ENCODE measurements at regions not wholly inside any gene's neighbourhood (a gene's known extent, or its start where the extent isn't known, plus 50 kb on each side); places are given as distances from the start of the nearest gene placed in this dataset.
"Not testable (repeated sequence)": the region's sequence is repeated elsewhere in the genome, so short reads cannot be mapped to it uniquely, and the experiment has no call there.

DNA sequence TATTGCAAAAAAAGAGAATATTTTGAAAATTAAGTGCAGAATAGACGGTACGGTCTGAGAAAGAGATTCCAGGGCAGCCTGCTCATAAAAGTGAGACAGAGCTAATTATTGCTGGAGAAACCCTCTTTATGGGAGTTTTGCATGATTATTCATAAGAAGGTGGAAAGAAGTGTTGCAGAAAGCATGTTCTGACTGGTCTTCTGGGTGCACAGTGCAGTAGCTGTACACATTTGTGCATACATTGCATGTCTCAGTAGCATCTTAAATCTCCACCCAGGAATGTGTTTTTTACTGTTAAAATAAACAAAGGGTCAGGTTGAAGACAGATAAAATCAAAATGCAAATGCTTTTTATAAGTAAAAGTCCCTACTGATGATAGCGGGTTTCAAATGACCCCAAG, 1813.6 kb upstream of the DEFB115 start (continued):
- TF ChIP-seq, protein P1, sequence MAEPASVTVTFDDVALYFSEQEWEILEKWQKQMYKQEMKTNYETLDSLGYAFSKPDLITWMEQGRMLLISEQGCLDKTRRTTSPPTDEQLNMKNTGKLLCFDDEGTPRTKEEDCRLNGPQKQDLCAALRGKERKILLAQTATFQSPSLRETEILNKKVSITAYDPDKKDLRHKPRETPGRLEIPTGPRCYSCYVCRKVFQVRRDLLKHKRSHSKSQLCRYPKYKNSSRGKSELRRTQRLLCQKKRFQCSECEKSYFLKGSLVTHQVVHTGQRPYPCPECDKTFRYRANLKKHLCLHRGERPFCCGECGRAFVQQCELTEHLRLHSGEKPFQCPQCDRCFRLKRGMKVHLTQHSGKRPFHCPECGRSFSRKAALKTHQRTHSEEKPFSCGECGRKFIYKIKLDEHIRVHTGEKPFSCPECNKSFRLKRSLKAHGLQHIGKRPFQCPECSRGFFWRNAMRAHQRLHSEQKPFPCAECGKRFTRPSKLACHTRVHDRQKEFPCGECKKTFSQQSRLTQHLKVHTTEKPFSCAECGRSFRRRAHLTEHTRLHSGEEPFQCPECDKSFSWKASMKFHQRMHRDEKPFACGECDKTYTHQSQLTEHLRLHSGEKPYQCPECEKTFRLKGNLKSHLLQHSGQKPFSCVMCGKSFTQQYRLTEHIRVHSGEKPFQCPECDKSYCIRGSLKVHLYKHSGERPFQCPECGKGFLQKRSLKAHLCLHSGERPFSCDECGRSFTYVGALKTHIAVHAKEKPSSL (CRISPR knock-in tag; conservative IDR thresholded peaks at IDR 0.05) = no peak
- TF ChIP-seq FOXP1 (CRISPR knock-in tag; IDR thresholded peaks at IDR 0.05; ENCODE audit: borderline replicate concordance) = no peak
- TF ChIP-seq TP53 (CRISPR knock-in tag; IDR thresholded peaks at IDR 0.05) = no peak
- TF ChIP-seq JAZF1 (CRISPR knock-in tag; IDR thresholded peaks at IDR 0.05) = no peak
- TF ChIP-seq, protein P2, sequence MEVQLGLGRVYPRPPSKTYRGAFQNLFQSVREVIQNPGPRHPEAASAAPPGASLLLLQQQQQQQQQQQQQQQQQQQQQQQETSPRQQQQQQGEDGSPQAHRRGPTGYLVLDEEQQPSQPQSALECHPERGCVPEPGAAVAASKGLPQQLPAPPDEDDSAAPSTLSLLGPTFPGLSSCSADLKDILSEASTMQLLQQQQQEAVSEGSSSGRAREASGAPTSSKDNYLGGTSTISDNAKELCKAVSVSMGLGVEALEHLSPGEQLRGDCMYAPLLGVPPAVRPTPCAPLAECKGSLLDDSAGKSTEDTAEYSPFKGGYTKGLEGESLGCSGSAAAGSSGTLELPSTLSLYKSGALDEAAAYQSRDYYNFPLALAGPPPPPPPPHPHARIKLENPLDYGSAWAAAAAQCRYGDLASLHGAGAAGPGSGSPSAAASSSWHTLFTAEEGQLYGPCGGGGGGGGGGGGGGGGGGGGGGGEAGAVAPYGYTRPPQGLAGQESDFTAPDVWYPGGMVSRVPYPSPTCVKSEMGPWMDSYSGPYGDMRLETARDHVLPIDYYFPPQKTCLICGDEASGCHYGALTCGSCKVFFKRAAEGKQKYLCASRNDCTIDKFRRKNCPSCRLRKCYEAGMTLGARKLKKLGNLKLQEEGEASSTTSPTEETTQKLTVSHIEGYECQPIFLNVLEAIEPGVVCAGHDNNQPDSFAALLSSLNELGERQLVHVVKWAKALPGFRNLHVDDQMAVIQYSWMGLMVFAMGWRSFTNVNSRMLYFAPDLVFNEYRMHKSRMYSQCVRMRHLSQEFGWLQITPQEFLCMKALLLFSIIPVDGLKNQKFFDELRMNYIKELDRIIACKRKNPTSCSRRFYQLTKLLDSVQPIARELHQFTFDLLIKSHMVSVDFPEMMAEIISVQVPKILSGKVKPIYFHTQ (CRISPR knock-in tag; IDR thresholded peaks at IDR 0.05) = no peak
- TF ChIP-seq ZBTB21 (CRISPR knock-in tag; IDR thresholded peaks at IDR 0.05; ENCODE audit: borderline replicate concordance) = no peak

DNA sequence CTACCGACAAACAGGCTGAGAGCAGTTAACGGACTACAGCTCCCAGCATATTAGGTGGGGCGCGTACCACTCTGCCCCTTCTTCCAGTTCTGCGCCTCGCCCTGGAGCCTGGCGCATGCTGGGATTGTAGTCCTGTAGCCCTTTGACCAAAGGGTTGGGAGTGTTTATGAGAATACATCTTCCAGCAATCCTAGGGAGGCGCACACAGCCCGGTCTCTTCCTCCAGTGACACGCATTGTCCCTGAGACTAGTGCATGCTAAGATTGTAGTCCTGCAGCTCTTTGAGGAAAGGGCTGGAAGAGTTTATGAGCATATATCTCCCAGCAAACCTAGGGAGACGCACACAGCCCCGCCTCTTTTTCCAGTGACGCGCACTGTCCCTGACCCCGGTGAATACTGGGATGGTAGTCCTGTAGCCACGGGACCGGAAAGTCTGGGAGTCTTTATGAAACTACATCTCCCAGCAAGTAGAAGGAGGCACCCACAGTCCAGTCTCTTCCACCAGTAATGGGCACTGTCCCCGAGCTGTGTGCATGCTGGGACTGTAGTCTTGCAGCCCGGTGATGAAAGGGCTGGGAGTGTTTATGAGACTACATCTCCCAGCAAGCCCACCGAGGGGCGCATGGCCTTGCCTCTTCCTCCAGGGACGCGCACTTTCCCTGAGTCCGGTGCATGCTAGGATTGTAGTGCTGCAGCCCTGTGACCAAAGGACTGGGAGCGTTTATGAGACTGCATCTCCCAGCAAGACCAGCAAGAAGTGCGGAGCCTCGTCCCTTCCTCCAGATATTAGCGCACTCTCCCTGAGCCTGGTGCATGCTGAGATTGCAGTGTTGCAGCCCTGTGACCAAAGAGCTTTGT, 1812.2 kb upstream of the DEFB115 start:
- H3K27me3 Mint-ChIP-seq (ENCODE audit: low read depth); ATAC-seq; H3K4me1 Mint-ChIP-seq; H3K27ac Mint-ChIP-seq; DNase-seq (ENCODE audit: low spot score); POLR2A ChIA-PET; CTCF ChIA-PET; H3K4me3 Mint-ChIP-seq: not testable (repeated sequence)
- H3K9me3 Mint-ChIP-seq = peaks cover 55% of the 10 kb centered on the region
- peaks cover 49% of the 10 kb centered on the region for H3K36me3 Mint-ChIP-seq

DNA sequence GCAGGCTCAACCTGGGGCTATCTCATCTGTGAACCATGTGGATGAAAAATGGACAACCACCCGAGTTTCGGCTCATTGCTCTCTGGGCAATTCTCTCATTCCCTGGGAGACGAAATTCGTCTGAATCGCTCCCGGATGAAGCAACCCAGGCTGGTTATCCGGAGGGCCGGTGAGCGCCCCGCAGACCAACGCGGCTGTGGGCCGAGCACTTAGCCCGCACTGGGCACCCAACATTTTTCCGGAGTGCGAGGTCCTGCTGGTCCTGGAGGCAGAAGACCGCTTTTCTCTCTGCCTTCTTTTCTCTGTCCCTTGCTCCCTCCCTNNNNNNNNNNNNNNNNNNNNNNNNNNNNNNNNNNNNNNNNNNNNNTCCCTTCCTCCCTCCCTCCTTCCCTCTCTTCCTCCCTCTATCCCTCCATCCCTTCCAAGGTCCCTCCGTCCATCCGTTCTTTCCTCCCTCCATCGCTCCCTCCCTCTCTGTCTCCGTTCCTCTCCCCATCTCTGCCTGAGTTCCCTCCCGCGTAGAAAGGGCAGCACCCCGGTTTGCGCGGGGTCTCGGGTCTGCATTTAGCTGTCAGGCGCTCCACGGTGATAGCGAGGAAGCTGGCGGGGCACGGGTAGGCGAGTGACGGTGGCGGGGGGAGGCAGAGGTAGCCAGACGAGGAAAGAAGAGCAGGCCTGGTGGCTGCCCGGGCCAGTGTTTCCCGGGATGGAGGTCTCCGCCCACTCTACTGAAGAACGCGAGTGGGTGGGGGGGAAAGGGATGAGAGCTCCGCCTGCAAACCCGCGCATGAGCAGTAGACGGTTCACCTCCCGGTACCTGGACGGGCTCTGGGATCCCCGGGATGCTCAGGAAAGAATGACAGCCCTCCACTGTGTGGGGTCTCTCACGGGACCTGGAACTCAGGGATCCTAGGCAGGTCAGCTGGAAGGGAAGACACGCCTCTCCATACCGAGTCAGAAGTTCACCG, 1809.7 kb upstream of the DEFB115 start:
- CTCF ChIA-PET; ATAC-seq; POLR2A ChIA-PET; H3K4me3 Mint-ChIP-seq; H3K4me1 Mint-ChIP-seq; DNase-seq (ENCODE audit: low spot score); H3K27ac Mint-ChIP-seq: not testable (repeated sequence)
- H3K36me3 Mint-ChIP-seq = peaks cover 47% of the 10 kb centered on the region
- H3K9me3 Mint-ChIP-seq = peaks cover 56% of the 10 kb centered on the region
- peaks cover 17% of the 10 kb centered on the region for H3K27me3 Mint-ChIP-seq (ENCODE audit: low read depth)

DNA sequence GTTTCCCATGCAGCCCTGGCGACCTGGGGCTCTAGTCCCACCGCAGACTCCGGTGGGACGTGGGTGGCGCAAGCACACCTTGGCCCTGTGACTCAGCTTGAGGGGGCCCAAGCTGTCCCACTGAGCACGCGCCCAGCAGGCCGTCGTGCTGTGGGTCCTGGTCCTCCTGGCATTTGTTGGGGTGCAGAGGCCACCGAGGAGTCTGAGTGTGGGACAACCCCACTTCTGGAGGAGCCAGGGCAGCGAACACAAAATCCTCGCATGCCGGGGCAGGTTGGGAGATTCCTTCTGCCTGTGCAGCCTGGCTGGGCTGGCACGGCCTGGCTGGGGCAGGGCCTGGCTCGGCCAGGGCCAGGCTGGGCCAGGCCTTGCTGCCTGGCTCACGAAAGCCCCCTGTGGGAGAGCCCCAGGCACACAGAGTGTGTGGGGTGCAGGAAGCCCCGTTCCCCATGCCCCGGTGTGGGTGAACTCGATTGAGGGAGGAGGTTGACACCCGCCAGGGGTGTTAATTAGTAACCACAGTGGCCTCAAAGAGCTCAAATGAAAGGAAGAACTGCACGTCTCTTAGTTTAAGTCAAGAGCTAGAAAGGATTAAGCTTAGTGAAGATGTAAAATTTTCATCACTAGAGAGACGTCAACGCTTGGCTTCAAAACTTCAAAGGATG, 1808.5 kb upstream of the DEFB115 start:
- H3K9me3 Mint-ChIP-seq = peaks cover 56% of the 10 kb centered on the region
- CTCF ChIA-PET = no interaction called here
- TF ChIP-seq TEAD4 (CRISPR knock-in tag; IDR thresholded peaks at IDR 0.05) (no peak), MXD4 (CRISPR knock-in tag; IDR thresholded peaks at IDR 0.05; ENCODE audit: borderline replicate concordance) (no peak), GRHL2 (CRISPR knock-in tag; IDR thresholded peaks at IDR 0.05; ENCODE audit: insufficient replicate concordance, severe bottlenecking) (no peak), TEAD1 (CRISPR knock-in tag; IDR thresholded peaks at IDR 0.05) (no peak), ZNF671 (CRISPR knock-in tag; IDR thresholded peaks at IDR 0.05) (no peak), KAT7 (CRISPR knock-in tag; IDR thresholded peaks at IDR 0.05; ENCODE audit: borderline replicate concordance) (no peak), ZNF232 (CRISPR knock-in tag; IDR thresholded peaks at IDR 0.05) (no peak), ATF1 (CRISPR knock-in tag; IDR thresholded peaks at IDR 0.05) (no peak), GABPB1 (CRISPR knock-in tag; IDR thresholded peaks at IDR 0.05) (no peak), ETV6 (CRISPR knock-in tag; IDR thresholded peaks at IDR 0.05) (no peak), NR2C2 (CRISPR knock-in tag; IDR thresholded peaks at IDR 0.05) (no peak), MYBL2 (CRISPR knock-in tag; IDR thresholded peaks at IDR 0.05) (no peak)
- TF ChIP-seq, protein P3, sequence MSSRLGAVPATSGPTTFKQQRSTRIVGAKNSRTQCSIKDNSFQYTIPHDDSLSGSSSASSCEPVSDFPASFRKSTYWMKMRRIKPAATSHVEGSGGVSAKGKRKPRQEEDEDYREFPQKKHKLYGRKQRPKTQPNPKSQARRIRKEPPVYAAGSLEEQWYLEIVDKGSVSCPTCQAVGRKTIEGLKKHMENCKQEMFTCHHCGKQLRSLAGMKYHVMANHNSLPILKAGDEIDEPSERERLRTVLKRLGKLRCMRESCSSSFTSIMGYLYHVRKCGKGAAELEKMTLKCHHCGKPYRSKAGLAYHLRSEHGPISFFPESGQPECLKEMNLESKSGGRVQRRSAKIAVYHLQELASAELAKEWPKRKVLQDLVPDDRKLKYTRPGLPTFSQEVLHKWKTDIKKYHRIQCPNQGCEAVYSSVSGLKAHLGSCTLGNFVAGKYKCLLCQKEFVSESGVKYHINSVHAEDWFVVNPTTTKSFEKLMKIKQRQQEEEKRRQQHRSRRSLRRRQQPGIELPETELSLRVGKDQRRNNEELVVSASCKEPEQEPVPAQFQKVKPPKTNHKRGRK (CRISPR knock-in tag; IDR thresholded peaks at IDR 0.05; ENCODE audit: borderline replicate concordance) = no peak
- TF ChIP-seq, protein P4, sequence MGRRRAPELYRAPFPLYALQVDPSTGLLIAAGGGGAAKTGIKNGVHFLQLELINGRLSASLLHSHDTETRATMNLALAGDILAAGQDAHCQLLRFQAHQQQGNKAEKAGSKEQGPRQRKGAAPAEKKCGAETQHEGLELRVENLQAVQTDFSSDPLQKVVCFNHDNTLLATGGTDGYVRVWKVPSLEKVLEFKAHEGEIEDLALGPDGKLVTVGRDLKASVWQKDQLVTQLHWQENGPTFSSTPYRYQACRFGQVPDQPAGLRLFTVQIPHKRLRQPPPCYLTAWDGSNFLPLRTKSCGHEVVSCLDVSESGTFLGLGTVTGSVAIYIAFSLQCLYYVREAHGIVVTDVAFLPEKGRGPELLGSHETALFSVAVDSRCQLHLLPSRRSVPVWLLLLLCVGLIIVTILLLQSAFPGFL (CRISPR knock-in tag; IDR thresholded peaks at IDR 0.05; ENCODE audit: borderline replicate concordance) = no peak

More for the DNA sequence above, 1808.5 kb upstream of the DEFB115 start:
- POLR2A ChIA-PET = no interaction called here
- Mint-ChIP-seq H3K27ac (no peak overlapping the region), H3K4me3 (no peak overlapping the region), H3K36me3 (peaks cover 46% of the 10 kb centered on the region), H3K4me1 (no peaks in the 10 kb centered on the region), H3K27me3 (ENCODE audit: low read depth) (peaks cover 17% of the 10 kb centered on the region)
- ATAC-seq = no peak
- no peak for DNase-seq (ENCODE audit: low spot score)
